ENCODE measurements at regions not wholly inside any gene's neighbourhood (a gene's known extent, or its start where the extent isn't known, plus 50 kb on each side); places are given as distances from the start of the nearest gene placed in this dataset.

GRCh38 chr10:61304746-61305145 is 148.4 kb downstream of the TMEM26 start:
- 86% methylated on average over 3 of the region's 3 CpGs for WGBS (ENCODE audit: missing lambda C conversion rate)
- no peak for DNase-seq (ENCODE audit: low read depth in 1 of 2, low spot score in 1 of 2)
- Histone ChIP-seq H3K4me1 (no peaks in the 10 kb centered on the region), H3K9me3 (no peaks in the 10 kb centered on the region), H3K27ac (no peak overlapping the region), H3K4me2 (no peak overlapping the region), H3K4me3 (no peak overlapping the region)
- TF ChIP-seq KDM1A (IDR thresholded peaks at IDR 0.05; ENCODE audit: low read depth) (no peak), CBX2 (IDR thresholded peaks at IDR 0.05; ENCODE audit: borderline replicate concordance, low read depth) (no peak), FOSL2 (IDR thresholded peaks at IDR 0.05) (no peak), FOSL2 (CRISPR knock-in tag; IDR thresholded peaks at IDR 0.05) (no peak), NR3C1 (IDR thresholded peaks at IDR 0.05) (no peak), PHF8 (IDR thresholded peaks at IDR 0.05; ENCODE audit: borderline replicate concordance, low read depth) (no peak)
- ChIA-PET CTCF (no interaction called here), POLR2A (no interaction called here)
- FAIRE-seq = no peak
- ATAC-seq = no peak

- H3K4me2 ChIP-seq = no peak overlapping the region
- ChIA-PET POLR2A (no interaction called here), CTCF (no interaction called here)
- no peak for DNase-seq (ENCODE audit: low read depth in 1 of 2, low spot score in 1 of 2)
- no peak for FAIRE-seq
- H3K4me3 ChIP-seq = no peak overlapping the region
- TF ChIP-seq HOXB5 (CRISPR knock-in tag; IDR thresholded peaks at IDR 0.05) = no peak
- TF ChIP-seq BCL3 (IDR thresholded peaks at IDR 0.05) = no peak
- no peak for TF ChIP-seq KDM1A (IDR thresholded peaks at IDR 0.05; ENCODE audit: low read depth)
- no peak for TF ChIP-seq HDAC2 (IDR thresholded peaks at IDR 0.05)
- TF ChIP-seq NFE2L2 (conservative IDR thresholded peaks at IDR 0.05; ENCODE audit: low read length) = no peak
- TF ChIP-seq REST (IDR thresholded peaks at IDR 0.05) = no peak
- TF ChIP-seq GATA3 (IDR thresholded peaks at IDR 0.05; ENCODE audit: borderline replicate concordance) = no peak
- no peak for TF ChIP-seq JUN (IDR thresholded peaks at IDR 0.05)
- no peak for TF ChIP-seq ZNF302 (CRISPR knock-in tag; IDR thresholded peaks at IDR 0.05)
- no peak for TF ChIP-seq JUNB (IDR thresholded peaks at IDR 0.05)
- no peak for TF ChIP-seq KDM5A (IDR thresholded peaks at IDR 0.05)
- TF ChIP-seq HOXA7 (CRISPR knock-in tag; IDR thresholded peaks at IDR 0.05) = no peak
- ATAC-seq = no peak
- peaks cover 5% of the 10 kb centered on the region; the same call in 2 of the 3 replicates for H3K9me3 ChIP-seq
- H3K4me1 ChIP-seq = no peaks in the 10 kb centered on the region
- no peak overlapping the region for H3K27ac ChIP-seq
These were observed 151.1 kb downstream of the TMEM26 start for GRCh38 chr10:61302124-61302523.

GRCh38 chr10:61301575-61301974 is 151.6 kb downstream of the TMEM26 start:
- WGBS (ENCODE audit: missing lambda C conversion rate) = 57% methylated on average over 2 of the region's 2 CpGs
- FAIRE-seq = no peak
- ChIA-PET POLR2A (no interaction called here), CTCF (no interaction called here)
- no peak for ATAC-seq
- TF ChIP-seq TP53 (CRISPR knock-in tag; IDR thresholded peaks at IDR 0.05) = no peak
- TF ChIP-seq HEYL (CRISPR knock-in tag; IDR thresholded peaks at IDR 0.05) = no peak
- no peak for TF ChIP-seq PHF8 (IDR thresholded peaks at IDR 0.05; ENCODE audit: borderline replicate concordance, low read depth)
- no peak for TF ChIP-seq TFCP2L1 (CRISPR knock-in tag; IDR thresholded peaks at IDR 0.05)
- no peak for TF ChIP-seq NPAS2 (CRISPR knock-in tag; IDR thresholded peaks at IDR 0.05; ENCODE audit: borderline replicate concordance)
- TF ChIP-seq JUN (IDR thresholded peaks at IDR 0.05) = no peak
- Histone ChIP-seq H3K27ac (no peak overlapping the region), H3K4me1 (no peaks in the 10 kb centered on the region), H3K9me3 (peaks cover 5% of the 10 kb centered on the region; the same call in 2 of the 3 replicates), H3K4me3 (no peak overlapping the region), H3K4me2 (no peak overlapping the region)
- DNase-seq (ENCODE audit: low read depth in 1 of 2, low spot score in 1 of 2) = no peak

All from A549 (cell line).